KMS-11 (cell line): ENCODE measurements at regions not wholly inside any gene's neighbourhood (a gene's known extent, or its start where the extent isn't known, plus 50 kb on each side); places are given as distances from the start of the nearest gene placed in this dataset.
A peak's percentile ranks its signal among the peaks of the same experiment; 100 is the strongest.

Experiments used
- H2AFZ ChIP-seq: fragments of 200-600 bp; sonication (generic); 2 replicates; pipeline ENCODE4 v1.6.1; 2016; ENCODE audit warnings: antibody characterized with exemption, mixed run types, low read depth
- H3K27ac ChIP-seq: fragments of 200-600 bp; sonication (generic); 2 replicates; pipeline ENCODE4 v1.6.1; 2016; ENCODE audit warnings: mild to moderate bottlenecking, mixed run types
- H3K27me3 ChIP-seq: fragments of 200-600 bp; sonication (generic); 2 replicates; pipeline ENCODE4 v1.6.1; 2017; ENCODE audit warnings: mild to moderate bottlenecking, low read depth, mixed run types, moderate library complexity; ENCODE audit not compliant: insufficient read depth
- H3K36me3 ChIP-seq: fragments of 200-600 bp; sonication (generic); 2 replicates; pipeline ENCODE4 v1.6.1; 2017; ENCODE audit warnings: mild to moderate bottlenecking, mixed run types; ENCODE audit not compliant: insufficient read depth
- H3K4me1 ChIP-seq: fragments of 200-600 bp; sonication (generic); 2 replicates; pipeline ENCODE4 v1.6.1; 2016; ENCODE audit warnings: mild to moderate bottlenecking, low read depth, mixed run types; ENCODE audit not compliant: poor library complexity, severe bottlenecking
- H3K4me2 ChIP-seq: fragments of 200-600 bp; sonication (generic); 2 replicates; pipeline ENCODE4 v1.7.0; 2016; ENCODE audit warnings: mild to moderate bottlenecking, mixed run types
- H3K4me3 ChIP-seq: fragments of 200-600 bp; sonication (generic); IDR thresholded peaks from 2 replicates; pipeline ENCODE4 v1.6.1; 2017; ENCODE audit warnings: low read depth, low read length, mixed read lengths; ENCODE audit not compliant: insufficient read depth
- H3K79me2 ChIP-seq: fragments of 200-600 bp; sonication (generic); 2 replicates; pipeline ENCODE4 v1.6.1; 2016; ENCODE audit warnings: low read depth, mixed run types; ENCODE audit not compliant: insufficient read depth
- H3K9ac ChIP-seq: fragments of 200-600 bp; sonication (generic); 2 replicates; pipeline ENCODE4 v1.6.1; 2016; ENCODE audit warnings: mild to moderate bottlenecking, mixed run types
- H4K20me1 ChIP-seq: fragments of 200-600 bp; sonication (generic); 2 replicates; pipeline ENCODE4 v1.6.1; 2016; ENCODE audit warnings: mild to moderate bottlenecking, mixed run types; ENCODE audit not compliant: insufficient read depth
- TF ChIP-seq, protein P1 (sequence below): fragments of 200-600 bp; sonication (generic); conservative IDR thresholded peaks from 2 replicates; pipeline ENCODE4 v1.6.1; 2017; ENCODE audit warnings: low read depth, mild to moderate bottlenecking, antibody characterized with exemption, low read length, moderate library complexity, mixed read lengths

DNA sequence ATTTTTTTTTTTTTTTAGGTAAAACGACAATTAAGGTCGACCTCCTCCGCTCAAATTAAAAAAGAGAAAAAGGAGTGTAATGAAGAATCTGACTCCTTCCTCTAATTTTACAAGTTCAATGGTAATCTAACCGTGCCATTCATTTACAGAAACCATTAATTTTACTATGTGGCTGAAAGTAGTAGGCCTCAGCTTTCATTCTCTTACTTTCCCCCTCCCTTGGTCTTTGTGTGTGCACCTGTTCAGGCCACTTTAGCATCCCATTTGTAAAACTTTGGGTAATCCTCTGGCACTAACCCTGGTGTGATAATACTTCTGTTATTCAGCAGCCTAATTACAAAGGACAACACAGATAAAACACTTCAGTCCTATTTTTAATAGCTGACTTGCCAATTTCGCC, 128.1 kb downstream of the ASCL1 start:
- Histone ChIP-seq H3K27me3 (no peaks in the 10 kb centered on the region), H3K27ac (no peak overlapping the region), H2AFZ (no peak overlapping the region), H4K20me1 (no peaks in the 10 kb centered on the region), H3K79me2 (no peaks in the 10 kb centered on the region), H3K4me1 (peaks cover 10% of the 10 kb centered on the region), H3K4me2 (peak overlapping the region; percentile 17; the same call in 1 of the 2 replicates), H3K36me3 (no peaks in the 10 kb centered on the region), H3K4me3 (no peak overlapping the region), H3K9ac (no peak overlapping the region)
- TF ChIP-seq, protein P1, sequence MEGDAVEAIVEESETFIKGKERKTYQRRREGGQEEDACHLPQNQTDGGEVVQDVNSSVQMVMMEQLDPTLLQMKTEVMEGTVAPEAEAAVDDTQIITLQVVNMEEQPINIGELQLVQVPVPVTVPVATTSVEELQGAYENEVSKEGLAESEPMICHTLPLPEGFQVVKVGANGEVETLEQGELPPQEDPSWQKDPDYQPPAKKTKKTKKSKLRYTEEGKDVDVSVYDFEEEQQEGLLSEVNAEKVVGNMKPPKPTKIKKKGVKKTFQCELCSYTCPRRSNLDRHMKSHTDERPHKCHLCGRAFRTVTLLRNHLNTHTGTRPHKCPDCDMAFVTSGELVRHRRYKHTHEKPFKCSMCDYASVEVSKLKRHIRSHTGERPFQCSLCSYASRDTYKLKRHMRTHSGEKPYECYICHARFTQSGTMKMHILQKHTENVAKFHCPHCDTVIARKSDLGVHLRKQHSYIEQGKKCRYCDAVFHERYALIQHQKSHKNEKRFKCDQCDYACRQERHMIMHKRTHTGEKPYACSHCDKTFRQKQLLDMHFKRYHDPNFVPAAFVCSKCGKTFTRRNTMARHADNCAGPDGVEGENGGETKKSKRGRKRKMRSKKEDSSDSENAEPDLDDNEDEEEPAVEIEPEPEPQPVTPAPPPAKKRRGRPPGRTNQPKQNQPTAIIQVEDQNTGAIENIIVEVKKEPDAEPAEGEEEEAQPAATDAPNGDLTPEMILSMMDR: no peak

DNA sequence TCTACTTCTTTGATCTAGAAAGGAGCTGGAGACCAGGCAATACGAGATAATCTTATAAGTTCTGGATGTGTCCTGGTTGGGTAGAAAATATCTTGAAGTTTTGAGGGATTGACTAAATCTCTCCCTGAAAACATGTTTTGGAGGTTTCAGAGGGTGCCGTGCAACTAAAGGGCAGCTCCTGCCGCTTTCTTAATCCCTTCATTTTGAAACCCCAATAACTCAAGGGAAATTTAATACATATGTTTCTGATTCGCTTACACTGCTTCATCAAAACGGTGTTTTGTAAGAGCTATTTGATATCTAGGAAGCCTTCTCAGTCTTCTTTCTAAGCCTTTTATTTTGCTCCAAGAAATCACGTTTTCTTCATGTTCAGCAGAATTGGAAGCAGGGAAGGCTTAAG, 129.0 kb downstream of the ASCL1 start:
- TF ChIP-seq, protein P1: no peak
- Histone ChIP-seq H3K4me3 (no peak overlapping the region), H3K36me3 (no peaks in the 10 kb centered on the region), H3K4me1 (peaks cover 10% of the 10 kb centered on the region), H3K9ac (no peak overlapping the region), H3K4me2 (no peak overlapping the region), H4K20me1 (no peaks in the 10 kb centered on the region), H2AFZ (no peak overlapping the region), H3K27ac (no peak overlapping the region), H3K79me2 (no peaks in the 10 kb centered on the region), H3K27me3 (no peaks in the 10 kb centered on the region)

DNA sequence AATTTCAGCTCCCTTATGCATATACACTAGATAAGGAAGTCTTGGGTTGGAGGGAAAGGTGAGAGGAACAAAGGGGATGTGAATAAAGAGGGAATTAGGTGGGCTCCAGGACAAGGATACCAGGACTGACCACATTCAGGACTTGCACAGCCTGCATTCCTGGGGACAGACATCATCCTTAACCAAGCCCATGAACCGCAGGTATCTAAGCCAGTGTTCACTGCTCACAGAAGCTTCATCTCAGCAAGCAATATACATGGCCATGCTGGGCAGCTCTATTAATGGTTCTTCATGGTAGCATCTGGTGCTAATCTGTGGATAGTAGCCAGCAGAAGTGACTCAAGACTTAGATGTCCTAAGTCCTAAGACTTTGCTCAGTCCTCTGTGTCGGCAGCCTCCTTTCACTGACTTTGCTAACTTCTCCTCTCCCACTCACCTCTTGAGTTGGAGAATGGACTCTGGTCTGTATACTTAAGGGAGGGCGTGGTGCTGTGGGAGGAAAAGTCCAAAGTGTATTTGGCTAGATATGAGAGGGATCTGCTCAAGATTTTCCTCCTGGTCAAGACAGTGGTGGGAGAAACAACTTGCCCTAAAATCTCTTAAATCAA, 136.1 kb downstream of the ASCL1 start:
- no peak overlapping the region for H3K27ac ChIP-seq
- no peak overlapping the region for H3K4me3 ChIP-seq
- no peak overlapping the region for H3K4me2 ChIP-seq
- H4K20me1 ChIP-seq: no peaks in the 10 kb centered on the region
- H3K79me2 ChIP-seq: no peaks in the 10 kb centered on the region
- no peak overlapping the region for H3K9ac ChIP-seq
- TF ChIP-seq, protein P1: no peak
- no peaks in the 10 kb centered on the region for H3K27me3 ChIP-seq
- no peaks in the 10 kb centered on the region for H3K36me3 ChIP-seq
- H2AFZ ChIP-seq: no peak overlapping the region
- H3K4me1 ChIP-seq: no peaks in the 10 kb centered on the region

GRCh38 chr12:103097496-103097895, 140.0 kb downstream of the ASCL1 start:
- Histone ChIP-seq H3K27me3 (no peaks in the 10 kb centered on the region), H3K4me2 (no peak overlapping the region), H3K4me1 (no peaks in the 10 kb centered on the region), H3K27ac (no peak overlapping the region), H3K79me2 (no peaks in the 10 kb centered on the region), H3K9ac (no peak overlapping the region), H3K36me3 (no peaks in the 10 kb centered on the region), H4K20me1 (no peaks in the 10 kb centered on the region), H2AFZ (no peak overlapping the region), H3K4me3 (no peak overlapping the region)
- TF ChIP-seq, protein P1: no peak
